Mononuclear cell (primary cell): ENCODE measurements at regions not wholly inside any gene's neighbourhood (a gene's known extent, or its start where the extent isn't known, plus 50 kb on each side); places are given as distances from the start of the nearest gene placed in this dataset.

Experiments
- H3K27me3 ChIP-seq: 2 replicates; pipeline ENCODE4 v1.6.0; 2011; ENCODE audit warnings: low read length, control low read depth; ENCODE audit not compliant: insufficient read depth
- H3K4me1 ChIP-seq: 2 replicates; pipeline ENCODE4 v1.5.1; 2011; ENCODE audit warnings: mild to moderate bottlenecking, low read length, control low read depth; ENCODE audit not compliant: insufficient read depth
- H3K4me3 ChIP-seq: 2 replicates; pipeline ENCODE4 v1.5.1; 2011; ENCODE audit warnings: mild to moderate bottlenecking, low read length, moderate library complexity
- H3K9me3 ChIP-seq: 2 replicates; pipeline ENCODE4 v1.5.1; 2011; ENCODE audit warnings: low read depth, mild to moderate bottlenecking, control low read depth, low read length

DNA sequence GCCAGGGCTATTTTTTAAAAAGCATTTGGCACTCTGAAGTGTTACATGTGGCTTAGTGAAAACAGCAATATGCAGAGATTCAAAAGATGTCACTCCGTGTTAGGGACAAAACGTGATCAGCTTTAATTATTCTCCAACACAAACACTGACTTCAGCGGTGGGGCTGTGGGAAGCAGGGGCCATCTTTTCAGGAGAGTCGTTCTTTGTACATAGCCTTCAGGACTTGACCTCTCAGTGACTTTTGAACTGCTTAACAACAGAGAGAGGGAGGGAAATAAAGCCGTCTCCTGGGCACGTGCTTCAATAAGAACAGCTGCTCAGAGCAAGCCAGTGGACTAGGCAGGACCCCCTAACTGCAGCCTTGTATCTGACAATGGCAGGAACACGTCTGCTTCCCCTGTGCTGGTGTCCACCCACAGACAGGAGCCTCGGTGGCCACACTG, 95.0 kb upstream of the HDAC4 start:
- no peak overlapping the region for H3K4me3 ChIP-seq
- H3K4me1 ChIP-seq: peaks cover 18% of the 10 kb centered on the region
- H3K9me3 ChIP-seq: no peaks in the 10 kb centered on the region
- H3K27me3 ChIP-seq: no peaks in the 10 kb centered on the region

DNA sequence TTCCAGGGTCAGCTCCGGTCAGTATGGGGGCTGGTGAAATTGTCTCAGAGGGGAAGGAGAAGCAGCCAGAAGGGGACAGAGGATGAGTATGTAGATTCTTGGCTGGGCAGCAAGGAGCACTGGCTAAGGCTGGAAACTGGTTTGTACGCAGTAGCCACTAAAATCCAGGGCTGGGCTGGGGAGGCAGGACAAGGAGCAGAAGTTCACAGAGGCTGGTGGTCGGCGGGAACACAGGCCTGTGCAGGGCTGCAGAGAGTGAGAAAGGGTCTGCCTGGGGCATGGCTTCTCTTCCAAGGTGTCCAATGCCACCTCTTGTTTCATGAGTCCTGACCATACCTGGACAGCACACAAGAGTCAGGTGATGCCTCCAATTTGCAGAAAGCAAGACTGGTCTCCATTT, 94.4 kb upstream of the HDAC4 start:
- no peaks in the 10 kb centered on the region for H3K27me3 ChIP-seq
- no peaks in the 10 kb centered on the region for H3K9me3 ChIP-seq
- H3K4me1 ChIP-seq: peaks cover 12% of the 10 kb centered on the region
- no peak overlapping the region for H3K4me3 ChIP-seq

DNA sequence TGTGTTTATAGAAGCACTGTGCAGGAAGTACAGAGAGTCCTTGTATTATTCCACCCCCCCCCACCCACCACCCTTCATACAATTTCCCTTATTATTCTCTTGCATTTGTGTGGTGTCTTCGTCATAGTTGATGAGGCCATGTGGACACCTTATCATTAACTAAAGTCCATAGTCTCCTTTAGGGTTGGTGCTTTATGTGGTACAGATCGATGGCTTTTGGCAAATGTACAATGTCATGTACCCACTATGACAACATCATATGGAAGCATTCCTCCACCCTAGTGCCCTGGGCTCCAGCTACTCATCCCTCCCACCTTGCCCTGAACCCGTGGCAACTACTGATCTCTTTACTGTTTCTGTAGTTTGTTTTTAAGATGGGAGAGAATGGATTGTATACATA, 93.8 kb upstream of the HDAC4 start:
- Histone ChIP-seq H3K4me1 (peaks cover 6% of the 10 kb centered on the region), H3K9me3 (no peaks in the 10 kb centered on the region), H3K27me3 (no peaks in the 10 kb centered on the region), H3K4me3 (no peak overlapping the region)

DNA sequence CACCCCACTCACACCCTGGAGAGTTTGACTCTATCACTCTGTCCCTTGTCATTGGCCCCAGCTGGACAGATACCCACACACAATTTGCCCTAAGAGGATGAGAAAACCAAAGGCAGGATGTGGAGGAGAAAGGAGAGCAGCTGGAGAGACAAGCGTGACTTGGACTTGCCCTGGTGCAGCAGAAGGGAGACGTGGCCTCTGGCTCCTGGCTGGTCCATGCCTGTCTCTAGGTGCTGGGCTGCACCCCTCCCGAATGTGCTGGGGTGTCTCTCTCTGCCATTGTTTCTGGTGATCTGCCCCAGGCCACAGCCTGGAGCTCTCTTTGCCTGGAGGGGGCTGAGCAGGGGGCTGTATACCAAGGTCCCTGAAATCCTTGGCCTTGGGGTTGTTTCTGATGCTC, 88.7 kb upstream of the HDAC4 start:
- Histone ChIP-seq H3K27me3 (no peaks in the 10 kb centered on the region), H3K4me3 (no peak overlapping the region), H3K4me1 (peaks cover 3% of the 10 kb centered on the region), H3K9me3 (no peaks in the 10 kb centered on the region)

DNA sequence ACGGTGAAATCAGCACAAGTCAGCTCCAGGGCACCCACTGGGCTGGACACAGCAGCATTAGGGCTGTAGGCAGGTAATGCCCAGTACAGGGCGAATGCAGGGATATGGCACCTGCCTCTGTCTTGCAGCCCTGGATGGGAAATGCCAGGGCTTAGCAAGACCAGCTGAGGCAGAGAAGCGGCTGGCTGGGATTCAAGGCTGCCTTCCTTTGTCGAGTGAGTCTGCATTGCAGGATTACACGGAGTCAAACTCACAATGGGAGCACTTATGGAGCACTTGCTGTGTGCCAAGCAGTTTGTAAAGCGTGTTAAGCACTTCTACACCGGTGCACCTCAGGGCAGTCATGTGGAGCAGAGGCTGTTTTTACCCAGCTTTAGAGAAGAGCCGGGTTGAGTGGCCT, 87.3 kb upstream of the HDAC4 start:
- H3K4me3 ChIP-seq: no peak overlapping the region
- no peaks in the 10 kb centered on the region for H3K27me3 ChIP-seq
- H3K9me3 ChIP-seq: no peaks in the 10 kb centered on the region
- H3K4me1 ChIP-seq: peaks cover under 1% of the 10 kb centered on the region

DNA sequence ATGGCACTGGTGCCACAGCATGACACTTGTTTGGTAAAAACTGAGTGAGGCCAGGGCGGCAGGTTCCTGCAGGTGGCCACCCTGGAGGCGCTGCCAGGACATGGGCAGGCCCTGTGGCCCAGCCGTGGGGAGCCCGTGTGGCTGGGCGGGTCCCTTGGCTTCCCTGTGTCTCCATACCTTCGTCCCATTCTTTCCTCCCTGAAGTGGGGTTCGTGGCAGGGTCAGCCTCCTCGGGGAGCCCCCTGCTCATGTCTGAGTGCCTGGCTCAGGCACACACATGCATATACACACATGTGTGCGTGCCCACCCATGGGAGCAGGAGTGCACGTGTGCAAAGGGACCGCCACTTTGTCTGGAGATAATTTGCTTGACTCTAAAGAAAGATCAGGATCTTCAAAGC, 86.5 kb upstream of the HDAC4 start:
- no peaks in the 10 kb centered on the region for H3K4me1 ChIP-seq
- no peaks in the 10 kb centered on the region for H3K27me3 ChIP-seq

DNA sequence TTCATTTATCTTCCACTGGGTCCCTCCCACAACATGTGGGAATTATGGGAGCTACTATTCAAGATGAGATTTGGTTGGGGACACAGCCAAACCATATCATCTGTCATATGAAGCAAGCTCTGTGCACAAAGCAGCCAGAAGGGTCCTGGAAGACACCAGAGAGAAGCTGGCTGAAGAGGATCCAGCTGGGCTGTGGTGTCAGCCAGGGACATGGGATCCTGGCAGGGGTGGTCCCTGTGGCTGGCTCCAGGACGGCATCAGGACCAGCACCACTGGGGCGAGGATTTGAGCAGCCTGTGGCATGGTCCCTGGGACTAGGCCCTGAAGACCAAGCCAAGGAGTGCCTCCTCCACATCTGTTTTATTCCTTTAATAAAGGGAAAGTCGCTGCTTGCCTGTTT, 84.8 kb upstream of the HDAC4 start:
- Histone ChIP-seq H3K4me3 (no peak overlapping the region), H3K4me1 (no peaks in the 10 kb centered on the region), H3K9me3 (no peaks in the 10 kb centered on the region), H3K27me3 (no peaks in the 10 kb centered on the region)

More for the DNA sequence above, 86.5 kb upstream of the HDAC4 start:
- Histone ChIP-seq H3K4me3 (no peak overlapping the region), H3K9me3 (no peaks in the 10 kb centered on the region)

DNA sequence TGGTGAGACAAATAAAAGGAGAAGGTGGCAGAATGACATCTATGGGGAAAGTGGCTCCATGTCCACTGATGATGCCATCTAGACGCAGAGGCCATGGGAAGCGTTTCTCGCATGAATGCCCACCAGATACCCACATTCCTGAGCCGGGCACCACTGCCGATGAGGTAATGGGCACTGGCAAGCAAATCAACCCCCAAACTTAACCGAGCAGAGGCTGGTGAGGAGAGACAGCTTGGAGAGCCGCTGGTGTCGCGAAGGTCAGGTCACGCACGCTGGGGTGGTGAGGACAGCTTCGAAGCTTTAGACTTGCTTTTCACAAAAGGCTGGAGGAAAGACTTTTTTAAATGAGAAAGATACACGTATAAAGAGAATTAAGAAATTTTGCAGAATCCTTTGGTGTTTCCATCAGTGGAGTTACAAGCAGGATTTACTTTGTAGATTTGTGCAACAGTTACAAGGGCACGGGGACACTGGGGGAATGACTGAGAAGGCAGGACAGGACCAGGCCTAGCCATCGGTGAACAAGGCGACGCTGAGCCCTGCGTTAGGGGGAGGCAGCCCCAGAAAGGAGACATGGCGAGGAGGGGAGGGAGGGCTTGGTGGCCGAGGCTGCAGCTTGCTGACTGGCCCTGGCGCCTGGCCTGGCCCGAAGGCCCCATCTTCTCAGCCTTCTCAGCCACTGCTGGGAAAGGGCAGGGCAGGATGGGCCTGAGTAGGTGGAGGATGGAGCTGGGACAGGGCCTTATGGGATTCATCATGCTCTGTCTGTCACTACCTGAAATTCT, 83.9 kb upstream of the HDAC4 start:
- no peaks in the 10 kb centered on the region for H3K9me3 ChIP-seq
- H3K27me3 ChIP-seq: no peaks in the 10 kb centered on the region
- H3K4me3 ChIP-seq: no peak overlapping the region
- H3K4me1 ChIP-seq: no peaks in the 10 kb centered on the region

DNA sequence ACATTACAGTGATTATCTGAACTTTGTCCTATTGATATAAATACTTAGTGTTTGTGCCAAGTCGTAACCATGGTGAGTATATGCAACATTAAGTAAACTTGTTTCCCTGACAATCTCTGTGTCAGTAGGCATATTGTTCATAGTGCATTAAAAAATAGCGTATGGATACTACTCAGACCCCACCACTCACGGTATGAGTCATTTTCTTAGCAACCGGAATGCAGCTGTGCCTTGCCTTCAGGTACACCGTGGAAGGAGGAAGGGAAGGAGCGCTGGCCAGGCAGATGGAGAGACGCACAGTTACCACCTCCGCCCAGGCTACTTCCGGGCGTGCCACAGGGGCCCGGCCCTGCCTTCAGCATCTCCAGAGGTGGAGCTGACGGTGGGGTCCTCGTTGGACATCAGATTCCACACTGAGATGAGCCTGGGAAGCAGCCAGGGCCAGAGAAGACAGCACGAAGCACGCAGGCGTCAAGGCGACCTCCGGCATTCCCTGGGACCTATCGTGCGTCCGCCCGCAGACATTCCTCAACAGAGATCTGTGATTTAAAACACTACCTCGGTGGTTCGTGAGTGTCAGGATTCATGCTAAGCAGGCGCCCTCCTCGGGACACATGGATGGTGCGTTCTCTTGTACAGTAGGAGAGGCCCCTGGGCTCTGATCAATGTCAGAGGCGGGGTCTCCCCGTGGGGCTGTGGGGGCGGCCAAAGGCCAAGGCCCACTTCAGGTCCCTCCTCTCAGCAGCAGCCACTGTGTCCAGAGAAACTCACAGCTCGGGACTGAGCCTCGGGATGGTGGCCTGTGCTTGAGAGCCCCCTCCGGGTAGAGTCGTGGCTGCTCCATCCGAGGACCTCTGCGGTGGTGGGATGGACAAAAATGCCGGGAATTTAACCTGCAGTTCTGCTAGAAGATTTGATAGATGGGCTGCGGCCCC, 82.2 kb upstream of the HDAC4 start:
- no peaks in the 10 kb centered on the region for H3K4me1 ChIP-seq
- H3K4me3 ChIP-seq: no peak overlapping the region
- no peaks in the 10 kb centered on the region for H3K27me3 ChIP-seq
- H3K9me3 ChIP-seq: no peaks in the 10 kb centered on the region

DNA sequence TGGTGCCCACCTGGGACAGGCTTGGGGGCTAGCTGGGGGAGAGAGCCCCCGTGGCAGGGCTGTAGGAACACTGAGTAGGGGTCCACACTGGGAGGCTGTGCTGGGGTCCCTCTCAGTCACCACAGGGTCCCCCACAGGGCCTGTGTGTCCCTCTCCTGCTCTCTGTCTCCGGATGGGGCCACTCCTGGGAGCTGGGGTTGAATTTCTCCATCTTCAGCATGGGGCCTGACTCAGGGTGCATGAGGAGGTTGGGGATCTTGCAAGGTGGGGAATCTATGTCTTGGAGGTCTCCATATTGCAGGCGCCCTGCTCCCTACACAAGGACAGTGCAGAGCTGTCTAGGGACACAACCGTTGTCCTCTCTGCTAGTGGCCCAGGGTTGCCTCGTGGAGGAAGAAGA, 78.7 kb upstream of the HDAC4 start:
- Histone ChIP-seq H3K4me3 (no peak overlapping the region), H3K9me3 (no peaks in the 10 kb centered on the region), H3K4me1 (no peaks in the 10 kb centered on the region), H3K27me3 (no peaks in the 10 kb centered on the region)

DNA sequence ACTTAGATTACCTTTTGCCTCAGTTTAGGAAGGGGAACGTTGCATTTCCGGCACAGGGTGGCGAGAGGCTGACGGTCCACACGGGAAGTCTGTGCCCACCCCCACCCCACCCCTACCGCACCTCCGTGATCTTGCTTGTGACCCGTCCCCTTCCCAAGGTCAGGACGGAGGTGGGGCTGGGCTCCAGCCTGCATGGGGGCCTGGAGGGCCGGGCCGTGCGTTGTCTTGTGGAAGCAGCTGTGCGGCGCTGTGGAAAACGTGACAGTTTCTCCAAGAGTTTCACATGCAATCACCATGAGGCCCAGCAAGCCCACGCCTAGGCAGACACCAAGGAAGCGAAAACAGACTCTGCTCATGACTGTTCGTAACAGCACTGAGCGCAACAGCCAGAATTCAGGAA, 76.8 kb upstream of the HDAC4 start:
- Histone ChIP-seq H3K27me3 (no peaks in the 10 kb centered on the region), H3K9me3 (no peaks in the 10 kb centered on the region), H3K4me1 (no peaks in the 10 kb centered on the region), H3K4me3 (no peak overlapping the region)

DNA sequence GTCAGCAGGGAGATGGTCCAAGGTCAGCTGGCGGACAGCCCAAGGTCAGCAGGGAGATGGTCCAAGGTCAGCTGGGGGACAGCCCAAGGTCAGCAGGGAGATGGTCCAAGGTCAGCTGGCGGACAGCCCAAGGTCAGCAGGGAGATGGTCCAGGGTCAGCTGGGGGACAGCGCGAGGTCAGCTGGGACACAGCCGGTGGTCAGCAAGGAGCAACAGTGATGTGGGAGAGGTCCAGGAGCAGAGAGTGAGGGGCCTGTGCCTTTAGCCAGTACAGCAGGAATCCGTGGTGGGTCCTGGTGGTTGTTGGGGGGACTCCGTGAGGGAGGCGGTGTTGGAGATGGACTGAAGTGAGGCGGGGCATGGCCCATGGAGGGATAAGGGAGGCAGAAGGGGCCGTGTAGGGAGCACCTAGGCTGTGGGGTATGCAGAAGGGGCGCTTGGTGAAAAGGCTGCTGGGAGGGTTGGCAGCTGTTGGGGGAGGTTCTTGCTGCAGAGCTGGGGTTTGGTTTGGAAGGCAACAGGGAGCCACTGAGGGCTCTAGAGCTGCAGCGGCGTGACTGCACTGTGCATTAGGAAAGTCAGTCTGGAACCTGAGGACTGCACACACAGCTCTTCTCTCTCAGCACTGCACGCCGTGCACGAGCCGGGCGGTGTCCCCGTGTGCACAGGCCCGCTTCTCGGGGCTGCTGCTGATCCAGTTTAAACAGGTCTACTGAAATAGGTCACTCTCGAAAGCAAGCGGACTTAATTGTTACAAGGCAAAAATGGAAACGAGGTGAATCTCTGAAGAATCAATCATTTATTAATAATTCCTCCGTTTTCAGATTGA, 76.2 kb upstream of the HDAC4 start:
- Histone ChIP-seq H3K4me1 (no peaks in the 10 kb centered on the region), H3K9me3 (no peaks in the 10 kb centered on the region), H3K4me3 (no peak overlapping the region), H3K27me3 (no peaks in the 10 kb centered on the region)

DNA sequence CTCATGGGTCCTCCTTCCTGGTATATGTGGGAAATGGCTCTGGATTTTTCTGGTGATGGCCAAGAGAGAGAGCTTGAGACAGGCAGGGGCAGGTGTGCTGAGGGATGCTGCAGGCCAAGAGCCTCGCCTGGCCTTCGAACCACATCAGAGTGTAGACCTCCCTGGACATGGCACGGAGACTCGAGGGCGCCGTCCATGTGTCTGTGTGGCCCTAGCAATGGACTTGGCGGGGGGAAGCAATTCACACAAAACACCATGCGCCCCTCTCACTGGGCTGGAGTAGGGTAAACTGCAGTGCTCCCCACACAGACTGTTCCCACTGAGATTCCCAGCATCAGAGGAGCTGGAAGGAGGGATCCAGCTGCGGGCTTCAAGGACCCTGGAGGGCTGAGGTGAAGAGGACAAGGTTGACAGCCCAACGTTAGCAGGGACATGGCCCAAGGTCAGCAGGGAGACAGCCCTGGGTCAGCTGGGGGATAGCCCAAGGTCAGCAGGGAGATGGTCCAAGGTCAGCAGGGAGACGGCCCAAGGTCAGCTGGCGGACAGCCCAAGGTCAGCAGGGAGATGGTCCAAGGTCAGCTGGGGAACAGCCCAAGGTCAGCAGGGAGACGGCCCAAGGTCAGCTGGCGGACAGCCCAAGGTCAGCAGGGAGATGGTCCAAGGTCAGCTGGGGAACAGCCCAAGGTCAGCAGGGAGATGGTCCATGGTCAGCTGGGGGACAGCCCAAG, 75.4 kb upstream of the HDAC4 start:
- H3K27me3 ChIP-seq: no peaks in the 10 kb centered on the region
- no peak overlapping the region for H3K4me3 ChIP-seq
- no peaks in the 10 kb centered on the region for H3K4me1 ChIP-seq
- H3K9me3 ChIP-seq: no peaks in the 10 kb centered on the region

DNA sequence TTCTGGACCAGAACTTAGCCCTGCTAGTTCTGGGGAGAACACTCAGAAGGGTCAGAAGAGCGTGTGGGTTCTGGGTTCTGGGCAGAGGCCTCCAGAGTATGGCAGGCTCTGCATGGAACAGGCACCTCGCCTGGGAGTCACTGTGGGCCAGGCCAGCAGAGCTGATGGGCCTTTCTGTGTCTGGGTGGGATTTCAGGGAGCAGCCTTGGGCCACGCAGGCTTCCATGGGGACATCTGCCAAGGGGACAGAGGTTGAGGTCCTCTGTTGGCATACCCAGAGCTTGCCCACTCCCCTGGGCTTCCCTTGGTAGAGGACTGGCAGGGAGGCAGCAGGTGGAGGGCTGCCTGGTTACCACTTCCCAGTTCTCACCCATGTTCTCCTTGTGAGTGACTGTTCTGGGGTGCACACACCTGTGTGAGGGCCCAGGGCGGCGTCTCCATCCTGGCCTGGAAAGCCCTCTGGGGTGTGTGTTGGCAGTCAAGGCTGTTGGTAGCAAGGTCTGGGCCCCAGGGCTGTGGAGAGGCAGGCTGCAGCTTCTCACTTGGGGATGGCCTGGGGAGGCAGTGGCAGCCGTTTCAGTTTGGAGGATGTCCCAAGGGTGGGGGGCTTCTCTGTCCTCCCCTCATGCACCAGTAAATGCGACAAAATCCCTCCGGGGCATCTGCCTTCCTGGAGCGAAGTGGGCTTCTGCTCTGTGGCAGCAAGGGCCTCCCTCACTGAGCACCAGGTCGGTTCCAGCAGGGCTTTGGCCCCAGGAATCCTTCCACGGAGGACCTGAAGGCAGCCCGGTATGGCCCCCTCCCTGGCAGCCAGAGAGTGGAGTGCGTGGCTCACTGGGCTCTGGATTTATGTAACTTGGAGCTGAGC, 74.6 kb upstream of the HDAC4 start:
- no peak overlapping the region for H3K4me3 ChIP-seq
- H3K27me3 ChIP-seq: no peaks in the 10 kb centered on the region
- no peaks in the 10 kb centered on the region for H3K4me1 ChIP-seq
- no peaks in the 10 kb centered on the region for H3K9me3 ChIP-seq
